SK-N-MC (cell line): ENCODE measurements at regions not wholly inside any gene's neighbourhood (a gene's known extent, or its start where the extent isn't known, plus 50 kb on each side); places are given as distances from the start of the nearest gene placed in this dataset.

ENCODE experiments used
- EZH2 ChIP-seq: fragments of 200-600 bp; sonication (generic); IDR thresholded peaks from one replicate; pipeline ENCODE4 v1.6.1; 2017; ENCODE audit warnings: antibody characterized with exemption
- POLR2AphosphoS5 ChIP-seq: IDR thresholded peaks from 2 replicates; pipeline ENCODE4 v1.6.1; 2012; ENCODE audit warnings: mild to moderate bottlenecking, low read depth, low read length, borderline replicate concordance

DNA sequence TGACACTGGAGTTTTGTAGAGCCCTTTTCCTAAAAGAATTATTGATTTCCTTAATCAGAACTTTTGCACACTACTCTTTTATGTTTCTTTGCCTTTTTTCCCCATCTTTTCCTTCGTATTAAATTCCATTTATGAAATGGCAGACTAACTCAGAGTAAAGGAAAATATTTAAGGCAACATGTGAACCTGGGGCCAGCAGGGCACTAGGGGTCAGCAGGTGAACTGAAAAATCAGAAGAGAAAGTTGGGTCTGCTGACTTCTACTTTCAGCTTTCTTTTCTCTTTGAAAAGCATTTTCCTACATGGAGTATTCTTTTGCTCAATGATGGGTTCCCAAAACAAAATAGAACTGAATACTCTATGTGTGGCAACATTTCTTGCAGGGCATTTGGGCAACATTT lies 226.6 kb upstream of the EXOC2 start:
- no peak for TF ChIP-seq POLR2AphosphoS5
- no peak for TF ChIP-seq EZH2
